ENCODE measurements at regions not wholly inside any gene's neighbourhood (a gene's known extent, or its start where the extent isn't known, plus 50 kb on each side); places are given as distances from the start of the nearest gene placed in this dataset.

- H2AFZ ChIP-seq (ENCODE audit: low read length), result no peak overlapping the region
- intact Hi-C loops (cut with micrococcal nuclease; ENCODE audit: unreplicated experiment), result no loop called here
- H3K4me3 ChIP-seq (ENCODE audit: low read depth, low read length, poor library complexity, severe bottlenecking), result no peak overlapping the region
- H3K4me1 ChIP-seq (ENCODE audit: insufficient read depth, low read length, poor library complexity, severe bottlenecking), result no peaks in the 10 kb centered on the region
- BruUV-seq (replicated peaks), result no TSS peak
- no peaks in the 10 kb centered on the region for H4K20me1 ChIP-seq (ENCODE audit: insufficient read depth, low read length)
- H3K79me2 ChIP-seq (ENCODE audit: insufficient read depth, low read depth, low read length), result no peaks in the 10 kb centered on the region
- ChIA-PET POLR2A (no interaction called here), CTCF (ENCODE audit: unreplicated experiment) (no interaction called here)
- H3K4me2 ChIP-seq (ENCODE audit: low read length), result no peak overlapping the region
- DNase-seq (ENCODE audit: low spot score), result no peak
- no peaks in the 10 kb centered on the region for H3K9me2 ChIP-seq (ENCODE audit: insufficient read depth, low read length)
- H3K9me3 ChIP-seq (ENCODE audit: low read length), result no peaks in the 10 kb centered on the region
- H3K27ac ChIP-seq (ENCODE audit: low read depth, low read length, poor library complexity, severe bottlenecking), result no peak overlapping the region
- no peaks in the 10 kb centered on the region for H3K36me3 ChIP-seq (ENCODE audit: insufficient read depth, low read length)
- TF ChIP-seq CTCF (conservative IDR thresholded peaks at IDR 0.05; ENCODE audit: low read length), result no peak
- TF ChIP-seq EZH2phosphoT487 (IDR thresholded peaks at IDR 0.05; ENCODE audit: borderline replicate concordance, low read depth, low read length), result no peak
Measured at GRCh38 chr12:60863421-60863820, 1267.6 kb downstream of the SLC16A7 start.

- Histone ChIP-seq H3K9me2 (ENCODE audit: insufficient read depth, low read length) (no peaks in the 10 kb centered on the region), H3K4me3 (ENCODE audit: low read depth, low read length, poor library complexity, severe bottlenecking) (no peak overlapping the region), H3K4me2 (ENCODE audit: low read length) (no peak overlapping the region), H3K36me3 (ENCODE audit: insufficient read depth, low read length) (no peaks in the 10 kb centered on the region), H2AFZ (ENCODE audit: low read length) (no peak overlapping the region), H4K20me1 (ENCODE audit: insufficient read depth, low read length) (no peaks in the 10 kb centered on the region), H3K79me2 (ENCODE audit: insufficient read depth, low read depth, low read length) (no peaks in the 10 kb centered on the region), H3K27ac (ENCODE audit: low read depth, low read length, poor library complexity, severe bottlenecking) (no peak overlapping the region), H3K9me3 (ENCODE audit: low read length) (no peaks in the 10 kb centered on the region), H3K4me1 (ENCODE audit: insufficient read depth, low read length, poor library complexity, severe bottlenecking) (no peaks in the 10 kb centered on the region)
- no peak for TF ChIP-seq CTCF (conservative IDR thresholded peaks at IDR 0.05; ENCODE audit: low read length)
- no peak for TF ChIP-seq EZH2phosphoT487 (IDR thresholded peaks at IDR 0.05; ENCODE audit: borderline replicate concordance, low read depth, low read length)
- BruUV-seq (replicated peaks), result no TSS peak
- POLR2A ChIA-PET, result no interaction called here
- CTCF ChIA-PET (ENCODE audit: unreplicated experiment), result no interaction called here
- intact Hi-C loops (cut with micrococcal nuclease; ENCODE audit: unreplicated experiment), result no loop called here
- no peak for DNase-seq (ENCODE audit: low spot score)
Measured at GRCh38 chr12:60872219-60872618, 1276.4 kb downstream of the SLC16A7 start.

- intact Hi-C loops (cut with micrococcal nuclease; ENCODE audit: unreplicated experiment), result no loop called here
- H3K4me3 ChIP-seq (ENCODE audit: low read depth, low read length, poor library complexity, severe bottlenecking), result no peak overlapping the region
- H3K4me1 ChIP-seq (ENCODE audit: insufficient read depth, low read length, poor library complexity, severe bottlenecking), result no peaks in the 10 kb centered on the region
- H3K79me2 ChIP-seq (ENCODE audit: insufficient read depth, low read depth, low read length), result no peaks in the 10 kb centered on the region
- ChIA-PET POLR2A (interaction anchor here (0.8 kb wide), 1 partner anchor 15 kb away, joined by 3 read pairs; no protein-coding TSS in a partner anchor), CTCF (ENCODE audit: unreplicated experiment) (no interaction called here)
- TF ChIP-seq EZH2phosphoT487 (IDR thresholded peaks at IDR 0.05; ENCODE audit: borderline replicate concordance, low read depth, low read length), result no peak
- no peak for TF ChIP-seq CTCF (conservative IDR thresholded peaks at IDR 0.05; ENCODE audit: low read length)
- no peaks in the 10 kb centered on the region for H3K36me3 ChIP-seq (ENCODE audit: insufficient read depth, low read length)
- H3K27ac ChIP-seq (ENCODE audit: low read depth, low read length, poor library complexity, severe bottlenecking), result no peak overlapping the region
- no peak for DNase-seq (ENCODE audit: low spot score)
- H3K4me2 ChIP-seq (ENCODE audit: low read length), result no peak overlapping the region
- H3K9me2 ChIP-seq (ENCODE audit: insufficient read depth, low read length), result no peaks in the 10 kb centered on the region
- H2AFZ ChIP-seq (ENCODE audit: low read length), result no peak overlapping the region
- H3K9me3 ChIP-seq (ENCODE audit: low read length), result no peaks in the 10 kb centered on the region
- no TSS peak for BruUV-seq (replicated peaks)
- no peaks in the 10 kb centered on the region for H4K20me1 ChIP-seq (ENCODE audit: insufficient read depth, low read length)
Measured at GRCh38 chr12:60872850-60873713, 1277.3 kb downstream of the SLC16A7 start.

All from OCI-LY7 (cell line).